GM21786 (cell line): ENCODE measurements at regions not wholly inside any gene's neighbourhood (a gene's known extent, or its start where the extent isn't known, plus 50 kb on each side); places are given as distances from the start of the nearest gene placed in this dataset.

Experiments
- ATAC-seq: cut with Tn5 transposase; IDR thresholded peaks from one replicate; pipeline ENCODE4 v1.9.1; 2021; ENCODE audit not compliant: unreplicated experiment

DNA sequence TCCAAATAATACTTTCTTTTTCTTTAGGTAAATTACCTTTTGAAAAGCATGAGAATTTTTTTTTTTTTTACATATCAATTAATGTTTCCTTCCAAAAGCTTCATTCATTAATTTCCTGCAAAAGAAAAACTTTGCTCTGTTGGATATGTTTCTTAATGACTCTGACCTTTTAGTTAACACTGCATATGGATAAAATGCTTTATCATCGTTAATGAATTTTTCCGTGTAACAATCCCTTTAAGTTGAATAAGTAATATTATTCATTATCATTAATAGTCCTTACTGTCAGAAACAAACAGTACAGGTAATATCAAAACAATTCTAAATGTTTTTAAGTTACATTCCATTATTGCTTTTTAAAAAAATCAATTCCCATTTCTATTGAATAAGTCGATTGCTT, 345.1 kb downstream of the SAMD5 start:
- no peak for ATAC-seq

DNA sequence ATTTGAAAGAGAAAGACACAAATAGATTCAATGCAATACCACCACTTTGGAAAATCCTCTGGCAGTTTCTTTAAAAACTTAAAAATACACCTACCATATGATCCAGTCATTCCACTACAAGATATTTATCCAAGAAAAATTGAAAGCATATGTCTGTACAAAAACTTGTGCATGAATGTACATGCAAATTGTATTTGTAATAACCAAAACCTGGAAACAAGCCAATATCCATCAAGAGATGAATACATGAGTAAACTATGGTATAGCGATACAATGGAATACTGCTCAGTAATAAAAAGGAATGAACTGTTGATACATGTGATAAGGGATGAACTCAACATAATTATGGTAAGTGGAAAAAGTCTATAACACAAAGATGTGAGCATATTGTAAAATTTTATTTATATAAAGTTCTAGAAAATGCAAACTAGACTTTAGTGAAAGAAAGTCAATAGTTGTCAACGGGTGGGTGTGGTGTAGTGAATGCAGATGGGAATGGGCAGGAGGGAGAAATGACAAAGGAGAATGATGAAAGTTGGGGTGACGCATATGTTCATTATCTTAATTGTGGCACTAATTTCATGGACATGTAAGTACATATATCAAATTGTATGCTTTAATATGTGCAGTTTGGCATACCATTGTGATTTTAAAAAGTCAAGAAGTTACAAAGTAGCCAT, 347.5 kb downstream of the SAMD5 start:
- ATAC-seq, result no peak

DNA sequence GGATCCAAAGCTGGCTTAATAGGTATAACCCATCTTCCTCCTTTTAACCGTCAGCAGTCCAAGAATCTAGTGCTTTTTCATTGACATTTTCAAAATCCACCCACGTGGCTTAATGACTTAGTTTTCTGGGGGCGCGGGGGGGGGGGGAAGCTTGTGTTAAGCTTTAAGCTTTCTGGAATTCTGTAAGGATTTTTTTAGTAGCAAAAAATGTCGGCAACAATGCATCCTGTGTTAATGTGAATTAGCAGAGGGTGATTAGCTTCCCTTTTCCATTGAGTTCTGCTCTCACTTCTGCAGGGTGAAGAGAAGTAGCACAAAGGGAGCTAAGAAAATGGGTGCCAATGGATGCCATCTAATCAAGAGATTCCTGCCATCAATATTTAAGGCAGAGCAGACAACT, 348.2 kb downstream of the SAMD5 start:
- ATAC-seq, result no peak

GRCh38 chr6:147858421-147858820, 349.9 kb downstream of the SAMD5 start:
- no peak for ATAC-seq

GRCh38 chr6:147859071-147859470, 350.6 kb downstream of the SAMD5 start:
- ATAC-seq, result no peak

GRCh38 chr6:147861696-147862095, 353.2 kb downstream of the SAMD5 start:
- ATAC-seq, result no peak

GRCh38 chr6:147867433-147868226, 359.1 kb downstream of the SAMD5 start:
- ATAC-seq, result no peak

GRCh38 chr6:147868427-147869190, 360.1 kb downstream of the SAMD5 start:
- no peak for ATAC-seq

DNA sequence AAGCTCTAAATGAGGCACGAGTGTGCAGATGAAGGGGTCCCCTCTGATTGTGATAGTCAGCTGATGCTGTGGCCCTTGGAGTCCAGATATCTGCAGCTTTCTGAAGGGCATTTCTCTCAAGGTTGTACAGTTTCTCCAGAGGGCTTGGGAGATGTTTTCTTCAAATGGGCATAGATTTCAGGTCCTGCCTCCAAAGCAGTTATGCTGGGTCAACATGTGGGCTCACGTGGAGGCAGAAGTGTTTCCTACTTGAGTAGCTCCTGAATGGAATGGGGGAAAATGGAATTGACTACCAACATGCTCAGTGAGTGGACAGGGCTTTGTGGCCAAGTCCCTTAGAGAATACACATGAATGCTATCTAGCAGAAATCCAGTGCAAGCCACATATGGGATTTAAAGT, 360.7 kb downstream of the SAMD5 start:
- ATAC-seq, result no peak

GRCh38 chr6:147869869-147870268, 361.4 kb downstream of the SAMD5 start:
- no peak for ATAC-seq

DNA sequence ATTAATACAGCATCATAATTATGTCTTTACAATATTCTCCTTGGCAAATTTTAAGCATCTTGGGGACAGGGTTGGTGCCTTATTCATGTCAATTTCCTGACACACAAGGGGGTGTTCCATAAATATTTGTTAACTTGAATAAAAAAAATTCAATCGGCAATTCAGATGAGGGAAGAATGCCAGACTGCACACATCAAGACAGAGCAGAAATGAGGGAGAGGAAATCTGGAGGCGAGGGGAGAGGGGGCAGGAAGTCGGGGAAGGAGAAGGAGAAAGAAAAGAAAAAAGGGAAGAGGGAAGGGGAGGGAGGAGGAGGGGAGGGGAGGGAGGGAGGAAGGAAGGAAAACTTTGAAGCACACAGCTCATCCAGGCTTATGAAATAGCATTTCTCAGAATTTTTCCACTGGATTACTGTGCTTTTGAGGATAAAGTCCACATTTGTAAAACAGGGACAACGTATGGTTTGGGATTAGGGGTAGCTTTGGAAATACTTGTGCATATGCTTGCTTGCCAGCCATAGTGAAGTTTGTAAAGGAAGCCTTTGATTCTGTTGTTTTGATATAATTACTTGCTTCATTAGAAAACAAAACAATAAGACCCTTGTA, 362.1 kb downstream of the SAMD5 start:
- no peak for ATAC-seq

- ATAC-seq, result no peak
Observed at GRCh38 chr6:147872002-147872401, 363.5 kb downstream of the SAMD5 start.

DNA sequence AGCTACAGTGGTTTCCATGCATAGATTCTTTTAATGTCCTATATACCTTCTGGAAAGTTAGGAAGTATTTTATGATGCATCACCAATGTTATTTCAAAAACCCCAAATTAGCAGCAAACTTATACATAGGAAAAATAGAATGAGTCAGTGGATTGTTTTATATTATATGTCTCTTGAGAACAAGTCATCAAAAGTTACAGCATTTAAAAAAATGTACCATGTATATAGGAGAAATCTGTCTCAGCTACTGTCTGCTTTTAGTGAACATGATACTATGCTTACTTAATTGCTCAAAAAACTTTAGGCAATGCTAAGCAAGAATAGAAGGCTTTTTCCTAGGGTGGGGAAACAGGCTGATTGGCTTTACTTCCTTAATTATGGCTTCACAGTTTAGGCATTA, 365.3 kb downstream of the SAMD5 start:
- no peak for ATAC-seq

GRCh38 chr6:147874322-147874721, 365.8 kb downstream of the SAMD5 start:
- ATAC-seq, result no peak

DNA sequence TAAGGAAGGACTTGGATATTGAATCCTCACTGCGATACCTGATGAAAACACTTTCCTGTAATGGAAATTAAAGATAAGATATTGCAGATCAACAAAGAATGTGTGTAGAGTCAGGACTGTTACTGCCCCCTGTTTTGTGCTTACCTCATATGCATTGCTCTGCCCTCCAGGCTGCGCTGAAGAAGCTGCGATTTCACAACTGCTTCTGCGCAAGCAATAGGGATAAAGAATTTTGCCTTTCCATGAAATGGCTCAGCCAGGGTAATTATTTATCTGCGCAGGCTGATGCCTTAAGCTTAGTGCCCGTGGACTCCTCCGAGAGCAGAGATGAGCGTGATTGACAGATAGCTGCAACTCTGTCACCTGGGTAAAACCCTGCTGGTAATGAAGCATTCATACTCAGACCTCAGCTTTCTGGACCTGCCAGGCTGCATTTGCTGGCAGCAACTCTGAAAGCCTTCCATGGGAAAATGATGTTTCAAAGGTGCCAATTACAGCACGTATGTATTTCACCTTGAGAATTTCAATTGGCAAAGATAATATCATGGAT, 370.6 kb downstream of the SAMD5 start:
- ATAC-seq, result no peak

DNA sequence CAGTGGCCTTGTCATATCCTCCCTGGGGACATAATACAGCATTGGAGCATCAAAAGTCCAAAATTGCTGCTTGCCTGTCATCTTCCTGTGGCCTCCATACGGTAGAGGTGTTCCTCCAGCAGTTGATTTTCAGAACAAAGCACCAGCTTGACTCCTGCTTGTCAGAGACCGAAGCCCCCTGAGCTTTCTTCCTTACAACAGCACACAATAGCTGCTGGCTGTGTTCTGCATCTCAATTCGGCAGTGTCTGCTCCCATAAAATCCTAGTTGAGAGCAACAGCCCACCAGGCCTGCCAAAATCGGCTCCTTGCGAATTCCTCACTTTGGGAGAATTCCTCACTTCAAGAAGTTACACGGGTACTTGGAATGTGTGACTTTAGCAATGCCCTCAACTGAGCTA, 372.9 kb downstream of the SAMD5 start:
- ATAC-seq, result no peak

- no peak for ATAC-seq
Observed at GRCh38 chr6:147888374-147888773, 379.9 kb downstream of the SAMD5 start.

GRCh38 chr6:147891671-147892070, 383.2 kb downstream of the SAMD5 start:
- ATAC-seq, result no peak

- no peak for ATAC-seq
Observed at GRCh38 chr6:147892476-147892875, 384.0 kb downstream of the SAMD5 start.

DNA sequence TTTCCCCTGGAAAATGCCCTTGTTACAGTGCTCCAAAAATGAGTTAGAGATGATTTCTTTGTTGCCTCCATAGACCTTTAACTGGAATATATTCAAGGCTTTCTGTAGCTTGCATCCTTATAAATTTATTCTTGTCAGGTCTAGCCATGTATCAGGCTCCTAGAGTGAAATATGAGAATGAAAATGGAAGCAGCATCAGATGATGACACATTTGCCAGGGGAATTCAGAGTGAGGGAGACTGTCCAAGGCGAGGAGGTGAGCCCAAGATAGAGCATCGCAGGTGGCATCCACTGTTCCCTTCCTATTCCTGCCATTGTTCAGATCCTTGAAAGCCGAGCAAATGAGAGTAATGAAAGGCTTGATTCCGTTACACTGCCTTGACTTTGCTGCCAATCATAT, 386.8 kb downstream of the SAMD5 start:
- no peak for ATAC-seq

DNA sequence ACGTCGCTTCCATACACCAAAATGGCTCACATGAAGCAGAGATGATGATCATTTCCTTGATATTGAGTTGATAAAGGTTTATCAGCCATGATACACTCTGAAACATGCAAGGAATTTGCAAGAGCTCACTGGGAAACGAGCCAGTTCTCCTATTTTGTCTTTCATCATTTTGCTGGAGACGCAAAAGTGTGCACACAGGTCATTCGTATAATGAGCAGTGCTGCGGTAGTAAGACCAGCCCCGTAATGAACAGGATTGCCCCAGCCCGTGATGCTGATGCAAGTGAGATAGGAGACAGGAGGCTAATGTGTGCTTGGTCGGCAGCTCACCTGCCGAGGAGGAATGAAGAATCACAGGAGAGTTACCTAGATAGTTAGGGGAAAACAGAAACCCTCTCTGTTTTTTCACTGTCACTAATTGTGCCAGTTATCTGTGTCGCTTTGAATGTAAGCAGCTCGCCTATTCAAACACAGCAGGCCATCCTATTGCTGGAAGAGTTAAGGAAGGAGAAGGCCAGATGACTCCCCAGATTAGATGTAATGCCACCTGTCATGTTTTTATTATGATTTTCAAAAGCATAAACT, 391.8 kb downstream of the SAMD5 start:
- ATAC-seq, result no peak
